H9 (cell line): ENCODE measurements at regions not wholly inside any gene's neighbourhood (a gene's known extent, or its start where the extent isn't known, plus 50 kb on each side); places are given as distances from the start of the nearest gene placed in this dataset.

Source experiments
- DNase-seq: peaks from one replicate; pipeline ENCODE4 v3.0.0-alpha.2; 2017
- H2AFZ ChIP-seq: one replicate; pipeline ENCODE4 v1.6.1; 2013; ENCODE audit warnings: mild to moderate bottlenecking, low read length, control low read depth, moderate library complexity
- H2AK5ac ChIP-seq: 2 replicates; pipeline ENCODE4 v1.6.1; 2013; ENCODE audit warnings: low read length, control low read depth, mixed read lengths; ENCODE audit not compliant: insufficient read length
- H2BK120ac ChIP-seq: one replicate; pipeline ENCODE4 v1.6.1; 2013; ENCODE audit warnings: low read depth, mild to moderate bottlenecking, low read length, control low read depth, inconsistent platforms; ENCODE audit not compliant: poor library complexity, severe bottlenecking
- H2BK12ac ChIP-seq: 2 replicates; pipeline ENCODE4 v1.6.1; 2013; ENCODE audit warnings: low read length, control low read depth, mixed read lengths, low read depth; ENCODE audit not compliant: insufficient read length
- H2BK15ac ChIP-seq: 2 replicates; pipeline ENCODE4 v1.6.1; 2013; ENCODE audit warnings: low read depth, low read length, control low read depth
- H2BK20ac ChIP-seq: one replicate; pipeline ENCODE4 v1.6.1; 2013; ENCODE audit warnings: low read depth, mild to moderate bottlenecking, low read length, control low read depth, inconsistent platforms; ENCODE audit not compliant: poor library complexity, severe bottlenecking
- H2BK5ac ChIP-seq: 2 replicates; pipeline ENCODE4 v1.6.1; 2013; ENCODE audit warnings: low read length, control low read depth, mixed read lengths; ENCODE audit not compliant: insufficient read length
- H3K14ac ChIP-seq: 2 replicates; pipeline ENCODE4 v1.6.1; 2013; ENCODE audit warnings: low read length, control low read depth; ENCODE audit not compliant: insufficient read depth
- H3K18ac ChIP-seq: 2 replicates; pipeline ENCODE4 v1.6.1; 2013; ENCODE audit warnings: low read depth, mild to moderate bottlenecking, mixed read lengths, low read length, control low read depth; ENCODE audit not compliant: insufficient read length
- H3K23ac ChIP-seq: 2 replicates; pipeline ENCODE4 v1.6.1; 2013; ENCODE audit warnings: low read length, control low read depth, mixed read lengths, low read depth; ENCODE audit not compliant: insufficient read length
- H3K23me2 ChIP-seq: 2 replicates; pipeline ENCODE4 v1.6.1; 2013; ENCODE audit warnings: low read depth, mild to moderate bottlenecking, mixed read lengths, low read length, control low read depth; ENCODE audit not compliant: insufficient read length, poor library complexity, severe bottlenecking
- H3K27ac ChIP-seq: 2 replicates; pipeline ENCODE4 v1.5.1; 2013; ENCODE audit warnings: low read length, control low read depth, mixed read lengths, low read depth; ENCODE audit not compliant: insufficient read length
- H3K27me3 ChIP-seq: 2 replicates; pipeline ENCODE4 v1.6.1; 2013; ENCODE audit warnings: low read length, control low read depth, inconsistent platforms; ENCODE audit not compliant: insufficient read depth
- H3K4ac ChIP-seq: 2 replicates; pipeline ENCODE4 v1.6.1; 2013; ENCODE audit warnings: low read depth, mild to moderate bottlenecking, control low read depth, inconsistent platforms, low read length, moderate library complexity
- H3K4me1 ChIP-seq: 2 replicates; pipeline ENCODE4 v1.6.1; 2013; ENCODE audit warnings: low read length, control low read depth, inconsistent platforms; ENCODE audit not compliant: insufficient read depth
- H3K4me2 ChIP-seq: 2 replicates; pipeline ENCODE4 v1.6.1; 2013; ENCODE audit warnings: low read length, control low read depth, mixed read lengths; ENCODE audit not compliant: insufficient read length, insufficient read depth
- H3K56ac ChIP-seq: 2 replicates; pipeline ENCODE4 v1.6.1; 2013; ENCODE audit warnings: low read depth, mild to moderate bottlenecking, mixed read lengths, low read length, control low read depth; ENCODE audit not compliant: insufficient read length
- H3K79me1 ChIP-seq: 2 replicates; pipeline ENCODE4 v1.6.1; 2013; ENCODE audit warnings: low read depth, mild to moderate bottlenecking, moderate library complexity, low read length, control low read depth, inconsistent platforms; ENCODE audit not compliant: insufficient read depth, poor library complexity, severe bottlenecking
- H3K79me2 ChIP-seq: 2 replicates; pipeline ENCODE4 v1.6.1; 2013; ENCODE audit warnings: low read length, control low read depth, inconsistent platforms; ENCODE audit not compliant: insufficient read depth
- H3K9ac ChIP-seq: 2 replicates; pipeline ENCODE4 v1.6.1; 2013; ENCODE audit warnings: low read length, control low read depth, mixed read lengths; ENCODE audit not compliant: insufficient read length; ENCODE audit errors: extremely low read depth
- H3K9me3 ChIP-seq: one replicate; pipeline ENCODE4 v1.6.1; 2013; ENCODE audit warnings: low read depth, low read length, inconsistent platforms; ENCODE audit not compliant: control insufficient read depth
- H3T11ph ChIP-seq: one replicate; pipeline ENCODE4 v1.6.1; 2013; ENCODE audit warnings: mild to moderate bottlenecking, low read length, control low read depth, inconsistent platforms
- H4K20me1 ChIP-seq: one replicate; pipeline ENCODE4 v1.6.1; 2013; ENCODE audit not compliant: control insufficient read depth, insufficient read length, insufficient read depth
- H4K5ac ChIP-seq: 2 replicates; pipeline ENCODE4 v1.6.1; 2013; ENCODE audit warnings: low read depth, mild to moderate bottlenecking, mixed read lengths, low read length, control low read depth; ENCODE audit not compliant: insufficient read length
- H4K8ac ChIP-seq: replicated peaks from 2 replicates; pipeline ENCODE4 v1.6.1; 2013; ENCODE audit warnings: low read length, control low read depth, mixed read lengths, low read depth; ENCODE audit not compliant: insufficient read length
- H4K91ac ChIP-seq: 2 replicates; pipeline ENCODE4 v1.6.1; 2013; ENCODE audit warnings: low read depth, mild to moderate bottlenecking, moderate library complexity, mixed read lengths, low read length, control low read depth; ENCODE audit not compliant: insufficient read length
- H3K27ac Mint-ChIP-seq, 3 experiments: 2 replicates in 2 of 3; 3 replicates in 1 of 3; pipeline ENCODE4 v1.8.0; 2020 to 2021; ENCODE audit warnings: mixed read lengths in 3 of 3, mild to moderate bottlenecking in 1 of 3, moderate library complexity in 1 of 3
- H3K27me3 Mint-ChIP-seq: 2 replicates; pipeline ENCODE4 v1.8.0; 2021; ENCODE audit warnings: low read depth, mild to moderate bottlenecking, moderate library complexity, mixed read lengths
- H3K36me3 Mint-ChIP-seq, 3 experiments: 2 replicates in 2 of 3; 3 replicates in 1 of 3; pipeline ENCODE4 v1.8.0; 2020 to 2021; ENCODE audit warnings: low read depth in 3 of 3, mixed read lengths in 3 of 3; ENCODE audit not compliant: insufficient read depth in 1 of 3
- H3K4me1 Mint-ChIP-seq, 2 experiments: 2 replicates each; pipeline ENCODE4 v1.8.0; 2020; ENCODE audit warnings: mixed read lengths in 2 of 2
- H3K4me3 Mint-ChIP-seq, 2 experiments: 2 replicates in 1 of 2; 3 replicates in 1 of 2; pipeline ENCODE4 v1.8.0; 2020 to 2021; ENCODE audit warnings: mild to moderate bottlenecking in 2 of 2, mixed read lengths in 2 of 2, moderate library complexity in 1 of 2
- H3K9me3 Mint-ChIP-seq, 2 experiments: 2 replicates in 1 of 2; 3 replicates in 1 of 2; pipeline ENCODE4 v1.8.0; 2020; ENCODE audit warnings: mild to moderate bottlenecking in 2 of 2, mixed read lengths in 2 of 2, moderate library complexity in 1 of 2
- WGBS: extraction: QIAGEN DNeasy Blood & Tissue Kit; methylation state at CpG from one replicate; pipeline ENCODE4 v1.1.7; 2013; ENCODE audit warnings: missing lambda C conversion rate, low lambda C conversion rate, mixed read lengths; ENCODE audit not compliant: insufficient read length; ENCODE audit errors: extremely low coverage; 5-methylcytosine and 5-hydroxymethylcytosine counted together
- TF ChIP-seq, protein P1 (sequence below): fragments of 200-600 bp; sonication (generic); conservative IDR thresholded peaks from 3 replicates; pipeline ENCODE4 v1.8.0; 2021; ENCODE audit warnings: antibody characterized with exemption, mild to moderate bottlenecking

DNA sequence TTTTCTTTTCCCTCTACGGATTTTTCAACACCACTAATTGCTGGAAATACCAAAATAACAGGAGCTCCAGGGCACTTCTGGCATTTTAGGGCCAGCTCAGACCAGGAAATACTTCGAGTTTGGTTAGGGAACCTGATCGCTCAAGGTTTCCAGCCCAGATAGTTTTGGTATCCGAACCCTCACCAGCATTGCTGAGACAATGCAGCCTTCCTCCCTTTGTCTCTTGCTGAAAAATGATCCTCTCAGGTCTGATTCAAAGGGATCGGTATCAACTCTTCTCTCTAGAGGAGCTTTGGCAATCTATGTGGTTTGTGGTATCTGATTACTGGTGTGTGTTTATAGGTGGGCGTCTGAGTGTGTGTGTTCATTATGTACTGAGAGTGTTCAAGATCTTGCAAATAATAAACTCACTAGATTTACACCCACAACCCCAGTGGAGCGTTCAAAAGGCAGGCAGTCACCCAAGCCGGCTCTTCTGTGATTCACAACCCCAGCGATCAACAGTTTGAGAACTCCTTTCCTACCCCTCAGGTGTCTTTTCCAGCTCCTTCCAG is 122.8 kb upstream of the EGFLAM start:
- Mint-ChIP-seq H3K27ac (no peak overlapping the region), H3K36me3 (no peaks in the 10 kb centered on the region), H3K9me3 (no peaks in the 10 kb centered on the region), H3K4me1 (peaks cover 11 to 13% of the 10 kb centered on the region in 2 experiments), H3K27me3 (no peaks in the 10 kb centered on the region; the same call in 1 of the 2 replicates), H3K4me3 (no peak overlapping the region)
- no peak overlapping the region for H3K9ac ChIP-seq
- no peak overlapping the region for H2BK12ac ChIP-seq
- DNase-seq: no peak
- no peaks in the 10 kb centered on the region for H3K79me1 ChIP-seq
- H4K20me1 ChIP-seq: no peaks in the 10 kb centered on the region
- no peak overlapping the region for H2AK5ac ChIP-seq
- no peak overlapping the region for H4K5ac ChIP-seq
- no peaks in the 10 kb centered on the region for H3K9me3 ChIP-seq
- no peaks in the 10 kb centered on the region for H3K79me2 ChIP-seq
- no peak overlapping the region for H3K4me2 ChIP-seq
- no peak overlapping the region for H2AFZ ChIP-seq
- H3K27ac ChIP-seq: no peak overlapping the region
- H2BK20ac ChIP-seq: no peak overlapping the region
- no peak overlapping the region for H2BK15ac ChIP-seq
- H3K14ac ChIP-seq: no peak overlapping the region
- no peaks in the 10 kb centered on the region; the same call in 1 of the 2 replicates for H3K4me1 ChIP-seq
- no peak overlapping the region for H2BK120ac ChIP-seq
- no peak overlapping the region for H3K4ac ChIP-seq
- TF ChIP-seq, protein P1, sequence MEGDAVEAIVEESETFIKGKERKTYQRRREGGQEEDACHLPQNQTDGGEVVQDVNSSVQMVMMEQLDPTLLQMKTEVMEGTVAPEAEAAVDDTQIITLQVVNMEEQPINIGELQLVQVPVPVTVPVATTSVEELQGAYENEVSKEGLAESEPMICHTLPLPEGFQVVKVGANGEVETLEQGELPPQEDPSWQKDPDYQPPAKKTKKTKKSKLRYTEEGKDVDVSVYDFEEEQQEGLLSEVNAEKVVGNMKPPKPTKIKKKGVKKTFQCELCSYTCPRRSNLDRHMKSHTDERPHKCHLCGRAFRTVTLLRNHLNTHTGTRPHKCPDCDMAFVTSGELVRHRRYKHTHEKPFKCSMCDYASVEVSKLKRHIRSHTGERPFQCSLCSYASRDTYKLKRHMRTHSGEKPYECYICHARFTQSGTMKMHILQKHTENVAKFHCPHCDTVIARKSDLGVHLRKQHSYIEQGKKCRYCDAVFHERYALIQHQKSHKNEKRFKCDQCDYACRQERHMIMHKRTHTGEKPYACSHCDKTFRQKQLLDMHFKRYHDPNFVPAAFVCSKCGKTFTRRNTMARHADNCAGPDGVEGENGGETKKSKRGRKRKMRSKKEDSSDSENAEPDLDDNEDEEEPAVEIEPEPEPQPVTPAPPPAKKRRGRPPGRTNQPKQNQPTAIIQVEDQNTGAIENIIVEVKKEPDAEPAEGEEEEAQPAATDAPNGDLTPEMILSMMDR: no peak
- H2BK5ac ChIP-seq: no peak overlapping the region
- no peak overlapping the region for H3K23ac ChIP-seq
- H3T11ph ChIP-seq: no peak overlapping the region
- no peaks in the 10 kb centered on the region for H3K27me3 ChIP-seq
- no peak overlapping the region for H3K56ac ChIP-seq
- WGBS: no CpG with 5 or more reads among the region's 9 CpGs
- H3K23me2 ChIP-seq: no peaks in the 10 kb centered on the region
- no peak overlapping the region for H4K8ac ChIP-seq
- no peak overlapping the region for H4K91ac ChIP-seq
- H3K18ac ChIP-seq: no peak overlapping the region
